Fibroblast of upper back skin (primary cell): ENCODE measurements at regions not wholly inside any gene's neighbourhood (a gene's known extent, or its start where the extent isn't known, plus 50 kb on each side); places are given as distances from the start of the nearest gene placed in this dataset.

Experiments used
- DNase-seq: peaks from one replicate; pipeline ENCODE4 v3.0.0-alpha.2; 2013

GRCh38 chr10:131760416-131761166 lies 140.2 kb upstream of the PPP2R2D start:
- DNase-seq, result no peak

- DNase-seq, result no peak
Observed at GRCh38 chr10:131762789-131763696, 137.8 kb upstream of the PPP2R2D start.

- DNase-seq, result no peak
Observed at GRCh38 chr10:131764929-131765328, 135.9 kb upstream of the PPP2R2D start.

- DNase-seq, result no peak
Observed at GRCh38 chr10:131766096-131766495, 134.7 kb upstream of the PPP2R2D start.

DNA sequence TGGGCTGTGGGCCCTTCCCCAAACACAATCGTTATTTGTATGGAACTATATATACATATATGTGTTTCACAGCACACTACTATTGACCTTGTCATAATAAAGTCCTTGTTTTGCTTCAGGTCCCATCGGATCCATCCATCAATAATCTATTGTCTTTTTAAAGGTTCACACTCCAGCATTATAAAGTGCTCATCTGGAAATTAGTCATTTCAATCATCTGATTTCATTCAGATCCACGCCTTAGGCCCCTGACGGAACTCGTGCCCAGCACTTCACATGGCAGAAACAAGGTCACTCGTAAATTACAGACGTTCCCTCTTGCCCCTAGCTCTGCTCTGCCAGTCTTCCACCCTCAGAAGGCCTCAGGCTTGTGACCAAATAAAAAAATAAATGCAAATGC lies 133.1 kb upstream of the PPP2R2D start:
- DNase-seq, result no peak

- DNase-seq, result no peak
Observed at GRCh38 chr10:131769571-131770410, 131.0 kb upstream of the PPP2R2D start.

DNA sequence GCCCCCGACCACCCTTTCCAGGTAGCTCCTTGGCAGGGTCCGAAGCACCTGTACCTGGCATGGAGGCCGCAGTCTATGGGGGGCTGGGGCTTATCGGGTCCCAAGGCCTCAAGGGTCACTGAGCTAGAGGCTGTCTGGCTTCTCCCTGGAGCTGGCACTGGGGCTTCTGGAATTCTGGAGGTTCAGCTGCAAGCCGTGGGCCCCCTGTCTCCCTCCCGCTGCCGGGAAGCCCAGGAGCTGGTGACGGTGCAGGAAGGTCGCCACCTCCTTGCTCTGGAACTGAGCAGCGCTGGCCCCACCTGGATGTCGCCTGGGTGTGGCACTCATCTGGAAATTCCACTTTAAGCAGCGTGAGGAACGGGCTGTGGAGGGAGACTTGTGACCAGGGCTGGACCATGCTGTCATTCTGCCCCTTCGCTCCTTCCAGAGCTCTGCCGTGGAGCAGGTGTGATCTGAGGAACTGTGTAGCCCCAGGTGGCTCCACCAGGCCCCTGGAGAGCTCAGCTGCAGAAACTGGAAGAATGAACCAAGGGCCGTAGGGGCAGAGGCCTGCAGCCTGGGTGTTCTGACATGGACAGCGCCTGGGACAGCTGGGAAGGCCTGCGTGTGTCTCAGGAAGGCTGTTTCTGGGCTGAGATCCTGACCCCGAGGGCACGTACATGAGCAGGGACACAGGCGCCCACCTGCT lies 129.7 kb upstream of the PPP2R2D start:
- no peak for DNase-seq

- DNase-seq, result no peak
Observed at GRCh38 chr10:131771634-131772358, 129.0 kb upstream of the PPP2R2D start.

DNA sequence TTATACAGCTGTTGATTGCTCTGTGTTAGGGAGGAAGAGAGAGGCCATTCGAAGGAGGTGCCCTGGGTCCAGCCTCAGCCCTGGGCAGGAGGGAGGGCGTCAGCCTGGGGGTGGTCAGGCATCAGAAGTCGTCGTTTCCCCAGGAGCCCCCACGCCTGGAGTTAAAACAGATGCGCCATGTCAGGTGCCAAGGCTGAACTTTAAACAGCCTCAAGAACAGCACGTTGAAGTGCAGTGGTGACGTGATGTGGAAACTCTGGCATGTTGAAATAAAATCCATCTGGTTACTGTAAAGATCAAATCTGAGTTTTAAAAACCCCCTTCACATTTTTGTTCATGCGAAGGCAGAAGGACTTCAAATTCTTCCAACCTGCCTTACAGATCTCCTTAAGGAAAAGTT lies 128.4 kb upstream of the PPP2R2D start:
- DNase-seq, result no peak

- no peak for DNase-seq
Observed at GRCh38 chr10:131773370-131774343, 127.2 kb upstream of the PPP2R2D start.

- no peak for DNase-seq
Observed at GRCh38 chr10:131774681-131775085, 126.1 kb upstream of the PPP2R2D start.

- no peak for DNase-seq
Observed at GRCh38 chr10:131775433-131775832, 125.4 kb upstream of the PPP2R2D start.

DNA sequence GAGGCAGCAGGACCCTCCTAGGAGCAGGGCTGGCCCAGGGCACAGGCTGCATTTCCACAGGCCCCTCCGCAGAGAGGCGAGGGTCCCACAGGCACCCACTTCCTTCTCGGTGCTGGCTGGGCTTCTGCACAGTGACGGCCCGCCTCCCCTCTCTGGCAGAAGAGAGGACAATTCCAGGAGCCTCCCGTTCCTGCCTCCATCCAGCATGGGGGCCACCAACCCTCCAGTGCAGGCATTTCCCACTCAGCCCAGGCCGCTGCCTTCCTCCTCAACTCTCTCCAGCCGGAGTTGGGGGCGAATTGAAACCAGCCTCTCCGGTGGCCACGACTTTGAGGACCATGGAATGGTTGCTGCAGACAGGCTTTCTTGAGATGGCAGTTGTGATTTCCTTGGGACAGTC lies 125.0 kb upstream of the PPP2R2D start:
- no peak for DNase-seq

DNA sequence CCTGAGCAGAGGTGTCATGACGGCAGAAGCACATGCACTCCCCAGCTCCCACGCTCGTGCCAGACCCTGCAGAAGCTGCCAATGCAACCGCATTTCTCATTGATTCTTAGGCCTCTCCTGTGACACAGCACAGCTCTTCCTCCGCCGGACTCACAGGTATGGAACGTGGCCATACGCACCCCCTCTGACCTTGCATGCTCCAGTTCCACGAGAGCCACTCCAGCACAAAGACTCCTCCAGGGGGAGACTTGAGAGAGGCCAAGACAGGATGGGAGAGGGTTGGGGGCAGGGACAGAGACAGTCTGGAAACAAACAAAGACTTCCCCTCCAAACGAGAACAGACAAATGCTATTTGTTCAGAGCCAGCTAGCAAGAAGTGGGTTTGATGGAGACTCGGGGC lies 124.3 kb upstream of the PPP2R2D start:
- DNase-seq, result no peak

DNA sequence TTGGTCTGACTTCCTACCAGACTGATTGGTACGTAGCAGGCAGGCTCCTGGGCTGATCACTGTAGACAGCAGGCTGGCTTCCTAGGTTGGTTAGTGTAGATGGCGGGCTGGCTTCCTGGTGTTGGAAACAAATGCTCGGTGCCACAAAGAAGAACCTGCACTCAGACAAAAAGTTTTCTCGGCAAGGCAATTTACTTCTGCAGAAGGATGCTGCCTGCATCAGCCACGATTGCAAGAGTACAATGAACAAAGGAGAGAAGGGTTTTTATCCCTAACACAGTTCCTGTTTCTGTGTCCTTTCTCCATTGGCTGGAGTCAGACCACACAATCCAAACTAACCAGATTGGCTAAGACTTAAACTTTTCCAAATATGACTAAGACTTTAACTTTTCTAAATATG lies 123.6 kb upstream of the PPP2R2D start:
- no peak for DNase-seq

DNA sequence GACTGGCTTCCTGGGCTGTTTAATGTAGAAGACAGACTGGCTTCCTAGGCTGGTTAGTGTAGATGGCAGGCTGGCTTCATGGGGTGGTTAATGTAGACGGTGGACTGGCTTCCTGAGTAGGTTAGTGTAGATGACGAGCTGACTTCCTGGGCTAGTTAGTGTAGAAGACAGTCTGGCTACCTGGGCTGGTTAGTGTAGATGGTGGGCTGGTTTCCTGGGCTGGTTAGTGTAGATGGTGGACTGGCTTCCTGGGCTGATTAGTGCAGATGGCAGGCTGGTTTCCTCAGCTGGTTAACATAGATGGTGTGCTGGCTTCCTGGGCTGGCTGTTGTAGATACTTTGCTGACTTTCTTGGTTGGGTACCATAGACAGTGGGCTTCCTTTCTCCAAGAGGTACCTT lies 122.9 kb upstream of the PPP2R2D start:
- DNase-seq, result no peak

DNA sequence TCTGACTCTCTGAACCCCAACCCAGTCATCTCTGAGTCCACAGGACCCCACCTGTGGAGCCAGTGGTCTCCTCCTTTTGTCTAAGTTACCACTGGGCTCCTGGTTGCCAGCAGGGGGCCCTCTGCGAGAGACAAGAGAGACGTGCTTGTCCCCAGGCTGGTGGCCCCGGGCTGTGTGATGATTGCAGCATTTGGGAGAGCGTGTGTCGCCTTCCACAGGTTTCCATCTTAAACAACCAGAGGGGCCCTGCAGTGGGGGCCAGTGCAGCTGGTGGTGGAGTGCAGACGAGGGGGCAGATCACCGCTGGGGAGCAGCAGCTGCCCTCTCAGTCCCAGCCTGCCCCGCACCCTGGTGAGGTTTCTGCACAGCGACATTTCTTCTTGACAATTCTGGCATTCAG lies 122.4 kb upstream of the PPP2R2D start:
- DNase-seq, result no peak

- DNase-seq, result no peak
Observed at GRCh38 chr10:131778842-131779241, 122.0 kb upstream of the PPP2R2D start.

GRCh38 chr10:131779661-131780394 lies 121.0 kb upstream of the PPP2R2D start:
- no peak for DNase-seq

GRCh38 chr10:131781076-131781475 lies 119.7 kb upstream of the PPP2R2D start:
- DNase-seq, result no peak
